HG03064 (cell line): ENCODE measurements at regions not wholly inside any gene's neighbourhood (a gene's known extent, or its start where the extent isn't known, plus 50 kb on each side); places are given as distances from the start of the nearest gene placed in this dataset.
"Not testable (repeated sequence)": the region's sequence is repeated elsewhere in the genome, so short reads cannot be mapped to it uniquely, and the experiment has no call there.

ENCODE experiments used
- ATAC-seq: cut with Tn5 transposase; IDR thresholded peaks from one replicate; pipeline ENCODE4 v1.9.1; 2021; ENCODE audit warnings: low read depth; ENCODE audit not compliant: unreplicated experiment

DNA sequence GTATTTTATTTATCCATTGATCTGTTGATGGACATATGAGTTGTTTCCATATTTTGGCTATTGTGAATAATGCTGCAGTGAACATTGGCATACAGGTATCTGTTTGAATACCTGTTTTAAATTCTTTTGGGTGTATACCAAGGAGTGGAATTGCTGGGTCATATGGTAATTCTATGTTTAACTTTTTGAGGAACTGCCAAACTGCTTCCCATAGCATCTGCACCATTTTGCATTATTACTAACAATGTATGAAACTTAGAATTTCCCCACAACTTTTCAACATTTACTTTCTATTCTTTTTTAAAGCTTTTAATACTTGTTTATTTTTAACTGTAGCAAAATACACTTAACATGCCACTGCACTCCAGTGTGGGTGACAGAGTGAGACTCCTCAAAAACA, 57.0 kb upstream of the MSN start:
- ATAC-seq, result no peak

GRCh38 chrX:65610040-65610439, 57.4 kb upstream of the MSN start:
- no peak for ATAC-seq

DNA sequence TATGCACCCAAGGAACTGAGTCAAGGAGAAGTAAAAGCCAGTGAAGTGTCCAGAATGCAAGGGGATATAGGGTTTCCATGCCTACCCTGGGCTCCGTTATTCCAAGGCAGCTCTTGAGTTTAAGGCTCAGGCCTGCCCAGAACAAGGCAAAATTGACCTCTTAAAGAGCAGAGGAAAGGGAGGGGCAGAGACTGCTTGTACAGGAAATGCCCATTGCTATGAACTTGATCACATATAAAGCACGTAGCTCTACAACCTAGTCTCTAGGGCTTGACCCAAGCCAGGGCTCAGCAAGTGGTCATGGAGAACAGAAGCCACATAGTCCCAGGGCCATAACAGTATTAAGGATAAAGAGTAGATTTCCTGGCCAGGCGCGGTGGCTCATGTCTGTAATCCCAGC, 58.2 kb upstream of the MSN start:
- ATAC-seq, result no peak

- no peak for ATAC-seq
Measured at GRCh38 chrX:65608026-65608425, 59.4 kb upstream of the MSN start.

- ATAC-seq, result no peak
Measured at GRCh38 chrX:65607070-65607742, 60.2 kb upstream of the MSN start.

DNA sequence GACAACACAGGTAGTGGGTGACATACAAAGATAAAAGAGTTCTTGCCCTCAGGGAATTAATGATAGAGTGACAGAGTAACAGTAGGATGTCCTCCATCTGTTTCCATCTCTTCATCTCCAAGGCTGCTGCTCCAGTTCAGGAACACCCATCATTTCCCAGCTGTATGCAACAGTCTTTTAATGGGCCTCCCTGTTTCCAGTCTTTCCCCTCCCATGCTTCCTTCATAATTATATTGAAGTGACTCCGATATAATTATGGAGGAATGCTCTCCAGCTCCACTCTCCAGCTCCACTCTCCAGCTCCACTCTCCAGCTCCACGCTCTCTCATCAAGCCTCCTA, 65.3 kb upstream of the MSN start:
- no peak for ATAC-seq

DNA sequence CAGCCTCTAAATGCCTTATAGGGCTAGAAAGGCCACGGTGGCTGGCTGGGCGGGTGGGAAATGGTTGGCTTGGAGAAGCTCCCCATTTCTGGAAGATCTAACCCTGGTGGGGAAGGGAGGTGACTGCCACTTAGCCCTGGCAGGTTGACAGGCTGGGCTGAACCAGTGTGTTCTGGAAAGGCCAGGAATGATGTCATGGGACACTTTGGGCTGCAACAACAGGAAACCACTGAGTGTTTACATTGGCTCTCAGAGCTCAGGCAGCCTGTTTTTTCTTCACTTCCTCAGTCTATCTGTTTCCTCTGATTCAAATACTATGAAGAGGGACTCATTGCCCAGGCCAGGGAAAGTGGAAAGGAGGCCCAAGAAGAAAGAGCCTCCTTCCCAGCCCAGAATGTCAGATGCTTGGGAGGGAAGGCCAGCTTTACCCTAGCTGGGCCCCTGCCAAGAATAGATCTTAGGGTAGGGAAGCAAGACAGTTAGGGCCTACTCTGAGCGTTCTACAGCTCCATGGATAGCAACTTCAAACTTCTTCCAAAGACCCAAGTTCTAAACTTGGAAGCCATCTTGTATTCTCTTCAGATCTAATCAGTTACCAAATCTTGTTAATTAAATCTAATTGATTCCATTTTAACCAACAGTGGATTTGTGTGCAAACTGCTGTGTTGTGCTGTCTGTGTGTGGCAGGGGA, 65.8 kb upstream of the MSN start:
- ATAC-seq, result no peak

GRCh38 chrX:65601126-65601525, 66.3 kb upstream of the MSN start:
- ATAC-seq, result no peak

GRCh38 chrX:65600106-65600505, 65.5 kb upstream of the LAS1L start:
- no peak for ATAC-seq

DNA sequence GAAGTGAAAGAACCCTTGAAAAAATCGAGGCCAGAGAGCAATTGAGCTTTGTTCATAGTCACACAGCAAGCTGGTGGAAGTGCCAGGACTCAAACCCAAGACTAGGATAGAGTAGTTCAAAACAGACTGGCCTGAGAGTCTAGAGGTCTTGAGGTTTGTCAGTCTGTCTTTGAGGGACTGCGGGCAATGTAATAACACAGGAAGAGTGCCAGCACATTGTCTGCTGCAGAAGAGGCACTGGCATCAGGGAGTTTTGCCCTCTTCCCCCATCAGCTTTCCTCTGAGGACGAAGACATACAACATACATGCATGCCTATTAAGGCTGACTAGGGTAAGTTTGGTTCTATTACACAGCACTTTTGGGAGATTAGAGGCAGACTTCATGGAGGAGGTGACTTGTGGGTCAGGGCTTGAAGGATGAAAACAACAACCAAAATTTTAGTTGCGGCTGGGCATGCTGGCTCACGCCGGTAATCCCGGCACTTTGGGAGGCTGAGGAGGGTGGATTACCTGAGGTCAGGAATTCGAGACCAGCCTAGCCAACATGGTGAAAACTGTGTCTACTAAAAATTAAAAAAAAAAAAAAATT, 64.1 kb upstream of the LAS1L start:
- ATAC-seq, result no peak

DNA sequence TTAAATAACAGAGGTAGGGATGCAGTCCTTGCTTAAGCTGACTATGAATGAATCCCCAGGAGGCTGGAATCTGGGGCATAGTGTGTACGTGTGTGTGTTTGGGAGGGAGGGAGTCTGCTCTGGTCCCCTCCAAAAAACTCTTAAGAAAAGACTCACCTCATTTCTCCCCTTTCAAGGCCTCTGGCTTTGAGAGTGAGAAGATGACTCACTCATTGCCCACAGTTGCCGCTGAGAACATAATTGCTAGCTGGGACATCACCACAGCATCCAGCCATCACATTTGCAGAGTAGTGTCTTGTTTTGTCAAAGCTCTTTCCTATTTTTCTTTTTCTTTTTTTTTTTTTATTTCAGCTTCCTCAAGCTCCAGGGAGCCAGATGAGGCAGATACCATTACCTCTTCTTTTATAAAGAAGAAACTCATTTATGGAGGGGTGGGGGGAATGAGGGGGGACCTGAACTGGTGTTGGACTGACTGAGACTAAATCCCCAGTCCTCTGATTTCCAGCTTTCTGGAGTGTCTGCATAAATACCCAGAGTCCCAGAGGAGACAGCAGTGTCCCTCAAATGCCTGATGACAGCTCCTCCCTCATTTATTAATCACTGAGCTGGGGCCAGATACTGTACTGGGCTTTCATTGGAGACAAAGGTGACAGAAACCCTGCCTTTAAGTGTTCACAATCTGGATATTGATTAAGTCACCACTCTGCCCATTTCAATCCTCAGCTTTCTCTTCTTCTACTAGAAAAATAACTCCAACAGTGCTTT, 61.9 kb upstream of the LAS1L start:
- peak; percentile 46 for ATAC-seq

GRCh38 chrX:65595460-65595876, 60.9 kb upstream of the LAS1L start:
- ATAC-seq, result peak; percentile 73

DNA sequence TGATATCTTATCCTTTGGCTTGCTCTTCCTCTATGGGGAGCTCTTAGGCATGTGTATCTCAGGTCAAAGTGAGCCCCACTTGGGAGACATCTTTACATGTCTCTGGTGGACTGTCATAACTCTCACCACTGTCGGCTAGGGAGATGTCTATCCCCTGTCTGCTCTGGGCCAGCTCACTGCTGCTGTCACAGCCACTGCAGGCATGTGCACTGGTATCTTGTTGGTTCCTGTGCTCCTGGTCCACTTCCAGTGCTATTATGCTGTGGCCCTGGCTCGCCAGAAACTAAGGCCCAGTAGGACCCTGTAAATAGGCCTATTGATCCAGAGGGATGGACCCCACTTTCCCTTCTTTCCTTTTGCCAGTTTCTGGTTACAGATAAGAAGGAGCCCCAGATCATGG, 56.6 kb upstream of the LAS1L start:
- no peak for ATAC-seq

DNA sequence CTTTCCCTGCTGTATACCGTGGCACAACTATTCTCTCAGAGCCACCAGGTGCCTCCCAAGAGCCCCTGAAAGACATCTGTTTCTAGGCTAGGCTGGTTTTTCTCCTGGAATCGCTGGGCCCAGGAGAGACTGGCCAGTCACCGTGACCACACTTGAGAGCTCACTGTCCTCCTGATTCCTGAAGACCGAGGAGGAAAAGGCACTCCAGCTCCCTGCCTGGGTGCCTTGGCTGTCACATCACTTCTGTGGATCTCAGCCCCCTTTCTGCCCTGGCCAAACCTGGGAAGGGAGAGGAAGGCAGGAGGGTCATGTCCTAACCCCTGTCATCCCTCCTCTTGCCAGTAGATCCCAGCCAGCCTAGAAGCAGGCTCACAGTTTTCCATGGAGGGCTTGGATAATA, 54.7 kb upstream of the LAS1L start:
- no peak for ATAC-seq

GRCh38 chrX:65588795-65589194, 54.2 kb upstream of the LAS1L start:
- no peak for ATAC-seq

- ATAC-seq, result no peak
Measured at GRCh38 chrX:65587616-65588526, 53.3 kb upstream of the LAS1L start.

DNA sequence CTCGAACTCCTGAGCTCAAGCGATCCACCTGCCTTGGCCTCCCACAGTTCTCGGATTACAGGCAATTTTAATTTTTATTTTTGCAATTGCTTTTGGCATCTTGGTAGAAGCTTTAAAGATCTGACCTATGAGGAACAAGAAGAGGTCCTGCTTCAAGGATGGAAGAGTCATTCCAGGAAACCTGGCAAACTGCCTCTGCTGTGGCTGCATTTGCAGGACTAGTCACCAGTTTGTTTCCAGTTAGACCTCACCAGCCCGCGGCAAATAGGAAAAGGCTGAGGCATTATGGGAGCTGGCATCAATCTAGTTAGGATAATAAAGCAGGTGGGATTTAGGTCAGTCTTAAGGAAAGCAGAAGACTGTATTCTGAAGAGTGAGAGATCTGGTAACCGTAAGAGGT, 51.9 kb upstream of the LAS1L start:
- ATAC-seq, result no peak

DNA sequence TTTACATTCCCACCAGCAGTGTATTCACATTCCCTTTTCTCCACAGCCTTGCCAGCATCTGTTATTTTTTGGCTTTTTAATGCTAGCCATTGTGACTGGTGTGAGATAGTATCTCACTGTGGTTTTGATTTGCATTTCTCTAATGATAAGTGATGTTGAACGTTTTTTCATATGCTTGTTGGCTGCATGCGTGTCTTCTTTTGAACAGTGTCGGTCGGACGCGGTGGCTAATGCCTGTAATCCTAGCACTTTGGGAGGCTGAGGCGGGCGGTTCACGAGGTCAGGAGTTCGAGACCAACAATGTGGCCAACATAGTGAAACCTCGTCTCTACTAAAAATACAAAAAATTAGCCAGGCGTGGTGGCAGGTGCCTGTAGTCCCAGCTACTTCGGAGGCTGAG, 50.6 kb upstream of the LAS1L start:
- ATAC-seq, result not testable (repeated sequence)
